WTC11 (cell line): ENCODE measurements at regions not wholly inside any gene's neighbourhood (a gene's known extent, or its start where the extent isn't known, plus 50 kb on each side); places are given as distances from the start of the nearest gene placed in this dataset.

Experiments used
- ATAC-seq: fragments of 200-7000 bp; cut with Tn5 transposase; 2 replicates; pipeline ENCODE4 v1.10.0; 2021; ENCODE audit warnings: mild to moderate bottlenecking, moderate library complexity
- CTCF ChIA-PET: fragments of 300-600 bp; sonication (Branson Sonifier 250); formaldehyde crosslinking; loops from one replicate; lab custom pipeline; 2021; ENCODE audit warnings: antibody characterized with exemption; lab: Charles Lee
- POLR2A ChIA-PET: fragments of 350-600 bp; sonication (Branson Sonifier 250); formaldehyde crosslinking; loops from one replicate; lab custom pipeline; 2021; ENCODE audit warnings: antibody characterized with exemption; lab: Charles Lee
- DNase-seq: peaks from one replicate; pipeline ENCODE4 v3.0.0; 2021; ENCODE audit warnings: low spot score
- H3K27ac Mint-ChIP-seq: 2 replicates; pipeline ENCODE4 v1.8.0; 2021; ENCODE audit warnings: mixed read lengths
- H3K27me3 Mint-ChIP-seq: 2 replicates; pipeline ENCODE4 v1.8.0; 2021; ENCODE audit warnings: low read depth, mild to moderate bottlenecking, moderate library complexity, mixed read lengths
- H3K36me3 Mint-ChIP-seq: 2 replicates; pipeline ENCODE4 v1.8.0; 2021; ENCODE audit warnings: mixed read lengths
- H3K4me1 Mint-ChIP-seq: 2 replicates; pipeline ENCODE4 v1.8.0; 2022; ENCODE audit warnings: mixed read lengths
- H3K4me3 Mint-ChIP-seq: 2 replicates; pipeline ENCODE4 v1.8.0; 2021; ENCODE audit warnings: mild to moderate bottlenecking, moderate library complexity, mixed read lengths
- H3K9me3 Mint-ChIP-seq: 2 replicates; pipeline ENCODE4 v1.8.0; 2021; ENCODE audit warnings: mixed read lengths
- ARID4B ChIP-seq: sonication (generic); formaldehyde crosslinking; IDR thresholded peaks from 2 replicates; pipeline ENCODE4 v1.8.0; 2023; ENCODE audit warnings: missing genetic modification reagents, mild to moderate bottlenecking, borderline replicate concordance
- ATF2 ChIP-seq: sonication (generic); formaldehyde crosslinking; IDR thresholded peaks from 2 replicates; pipeline ENCODE4 v1.8.1; 2022; ENCODE audit warnings: low read depth, missing genetic modification reagents, borderline replicate concordance
- GABPB1 ChIP-seq: sonication (generic); formaldehyde crosslinking; IDR thresholded peaks from 2 replicates; pipeline ENCODE4 v1.8.1; 2023; ENCODE audit warnings: mild to moderate bottlenecking, missing genetic modification reagents
- JUN ChIP-seq: sonication (generic); formaldehyde crosslinking; IDR thresholded peaks from 2 replicates; pipeline ENCODE4 v1.8.0; 2023; ENCODE audit warnings: mild to moderate bottlenecking, missing genetic modification reagents
- NFE2L1 ChIP-seq: sonication (generic); formaldehyde crosslinking; IDR thresholded peaks from 2 replicates; pipeline ENCODE4 v1.8.1; 2023; ENCODE audit warnings: missing genetic modification reagents
- ZNF671 ChIP-seq: fragments of 250-450 bp; sonication (Bioruptor Pico); IDR thresholded peaks from 2 replicates; pipeline ENCODE4 v1.8.0; 2021; ENCODE audit warnings: mild to moderate bottlenecking
- TF ChIP-seq, protein P1 (sequence below): sonication (generic); formaldehyde crosslinking; IDR thresholded peaks from 2 replicates; pipeline ENCODE4 v1.8.1; 2022; ENCODE audit warnings: low read depth, mild to moderate bottlenecking, moderate library complexity, missing genetic modification reagents, borderline replicate concordance
- TF ChIP-seq, protein P2 (sequence below): sonication (generic); formaldehyde crosslinking; IDR thresholded peaks from 2 replicates; pipeline ENCODE4 v1.8.0; 2022; ENCODE audit warnings: missing genetic modification reagents

GRCh38 chr5:28217695-28218094, 1179.3 kb upstream of the CDH9 start:
- CTCF ChIA-PET: no interaction called here
- no peaks in the 10 kb centered on the region for H3K27me3 Mint-ChIP-seq
- POLR2A ChIA-PET: no interaction called here

More at GRCh38 chr5:28217695-28218094, 1179.3 kb upstream of the CDH9 start:
- Mint-ChIP-seq H3K36me3 (no peaks in the 10 kb centered on the region; the same call in 1 of the 2 replicates), H3K4me3 (no peak overlapping the region), H3K4me1 (no peaks in the 10 kb centered on the region), H3K9me3 (peaks cover 21% of the 10 kb centered on the region), H3K27ac (no peak overlapping the region)
- DNase-seq: no peak
- ATAC-seq: no peak
- TF ChIP-seq, protein P1, sequence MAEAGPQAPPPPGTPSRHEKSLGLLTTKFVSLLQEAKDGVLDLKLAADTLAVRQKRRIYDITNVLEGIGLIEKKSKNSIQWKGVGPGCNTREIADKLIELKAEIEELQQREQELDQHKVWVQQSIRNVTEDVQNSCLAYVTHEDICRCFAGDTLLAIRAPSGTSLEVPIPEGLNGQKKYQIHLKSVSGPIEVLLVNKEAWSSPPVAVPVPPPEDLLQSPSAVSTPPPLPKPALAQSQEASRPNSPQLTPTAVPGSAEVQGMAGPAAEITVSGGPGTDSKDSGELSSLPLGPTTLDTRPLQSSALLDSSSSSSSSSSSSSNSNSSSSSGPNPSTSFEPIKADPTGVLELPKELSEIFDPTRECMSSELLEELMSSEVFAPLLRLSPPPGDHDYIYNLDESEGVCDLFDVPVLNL (CRISPR knock-in tag): no peak
- TF ChIP-seq NFE2L1 (no peak), ZNF671 (CRISPR knock-in tag) (no peak), JUN (no peak), ARID4B (CRISPR knock-in tag) (no peak), ATF2 (CRISPR knock-in tag) (no peak), GABPB1 (CRISPR knock-in tag) (no peak)
- TF ChIP-seq, protein P2, sequence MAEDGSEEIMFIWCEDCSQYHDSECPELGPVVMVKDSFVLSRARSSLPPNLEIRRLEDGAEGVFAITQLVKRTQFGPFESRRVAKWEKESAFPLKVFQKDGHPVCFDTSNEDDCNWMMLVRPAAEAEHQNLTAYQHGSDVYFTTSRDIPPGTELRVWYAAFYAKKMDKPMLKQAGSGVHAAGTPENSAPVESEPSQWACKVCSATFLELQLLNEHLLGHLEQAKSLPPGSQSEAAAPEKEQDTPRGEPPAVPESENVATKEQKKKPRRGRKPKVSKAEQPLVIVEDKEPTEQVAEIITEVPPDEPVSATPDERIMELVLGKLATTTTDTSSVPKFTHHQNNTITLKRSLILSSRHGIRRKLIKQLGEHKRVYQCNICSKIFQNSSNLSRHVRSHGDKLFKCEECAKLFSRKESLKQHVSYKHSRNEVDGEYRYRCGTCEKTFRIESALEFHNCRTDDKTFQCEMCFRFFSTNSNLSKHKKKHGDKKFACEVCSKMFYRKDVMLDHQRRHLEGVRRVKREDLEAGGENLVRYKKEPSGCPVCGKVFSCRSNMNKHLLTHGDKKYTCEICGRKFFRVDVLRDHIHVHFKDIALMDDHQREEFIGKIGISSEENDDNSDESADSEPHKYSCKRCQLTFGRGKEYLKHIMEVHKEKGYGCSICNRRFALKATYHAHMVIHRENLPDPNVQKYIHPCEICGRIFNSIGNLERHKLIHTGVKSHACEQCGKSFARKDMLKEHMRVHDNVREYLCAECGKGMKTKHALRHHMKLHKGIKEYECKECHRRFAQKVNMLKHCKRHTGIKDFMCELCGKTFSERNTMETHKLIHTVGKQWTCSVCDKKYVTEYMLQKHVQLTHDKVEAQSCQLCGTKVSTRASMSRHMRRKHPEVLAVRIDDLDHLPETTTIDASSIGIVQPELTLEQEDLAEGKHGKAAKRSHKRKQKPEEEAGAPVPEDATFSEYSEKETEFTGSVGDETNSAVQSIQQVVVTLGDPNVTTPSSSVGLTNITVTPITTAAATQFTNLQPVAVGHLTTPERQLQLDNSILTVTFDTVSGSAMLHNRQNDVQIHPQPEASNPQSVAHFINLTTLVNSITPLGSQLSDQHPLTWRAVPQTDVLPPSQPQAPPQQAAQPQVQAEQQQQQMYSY (CRISPR knock-in tag): no peak
